Vagina (tissue), 2 donors: ENCODE measurements at regions not wholly inside any gene's neighbourhood (a gene's known extent, or its start where the extent isn't known, plus 50 kb on each side); places are given as distances from the start of the nearest gene placed in this dataset.

Experiments
- POLR2A ChIP-seq, 2 donors: fragments of 450-650 bp; IDR thresholded peaks; one replicate each; pipeline ENCODE4 v1.6.1; 2017; ENCODE audit warnings: antibody characterized with exemption in 2 of 2, mild to moderate bottlenecking in 2 of 2, moderate library complexity in 2 of 2
- POLR2AphosphoS5 ChIP-seq, 2 donors: sonication (generic); formaldehyde crosslinking; IDR thresholded peaks; one replicate each; pipeline ENCODE4 v1.9.0; 2017; ENCODE audit warnings: antibody characterized with exemption in 2 of 2, mild to moderate bottlenecking in 2 of 2, low read depth in 1 of 2; ENCODE audit not compliant: insufficient read depth in 1 of 2
- TF ChIP-seq, protein P1 (sequence below), 3 experiments: fragments of 450-650 bp in 2 of 3; fragments of 200-600 bp in 1 of 3; sonication (generic) in 1 of 3; IDR thresholded peaks; one replicate each; pipeline ENCODE4 v1.5.1; 2017 to 2019; ENCODE audit warnings: antibody characterized with exemption in 3 of 3, mild to moderate bottlenecking in 2 of 3, moderate library complexity in 2 of 3

DNA sequence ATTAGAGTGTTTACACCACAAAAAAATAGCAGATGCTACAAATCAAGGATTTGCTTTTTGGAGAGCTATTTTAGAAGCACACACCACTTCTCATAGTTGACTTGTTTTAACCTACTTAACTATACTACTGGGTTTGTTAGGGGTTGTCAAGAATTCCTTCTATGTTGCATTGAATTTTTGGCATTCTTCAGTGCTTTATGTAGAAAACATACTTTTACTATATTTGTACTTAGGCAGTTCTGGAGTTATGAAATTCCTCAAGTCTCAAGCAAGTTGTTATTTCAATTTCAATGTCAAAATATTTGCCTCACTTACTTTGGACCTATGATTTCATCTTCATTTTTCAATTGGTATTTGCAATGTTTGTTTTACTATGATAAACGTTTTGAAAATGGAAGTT lies 449.6 kb downstream of the GLUD2 start:
- TF ChIP-seq POLR2AphosphoS5 (IDR thresholded peaks at IDR 0.05; ENCODE audit: insufficient read depth in 1 of 2, low read depth in 1 of 2) (no peak), POLR2A (IDR thresholded peaks at IDR 0.05) (no peak)
- TF ChIP-seq, protein P1, sequence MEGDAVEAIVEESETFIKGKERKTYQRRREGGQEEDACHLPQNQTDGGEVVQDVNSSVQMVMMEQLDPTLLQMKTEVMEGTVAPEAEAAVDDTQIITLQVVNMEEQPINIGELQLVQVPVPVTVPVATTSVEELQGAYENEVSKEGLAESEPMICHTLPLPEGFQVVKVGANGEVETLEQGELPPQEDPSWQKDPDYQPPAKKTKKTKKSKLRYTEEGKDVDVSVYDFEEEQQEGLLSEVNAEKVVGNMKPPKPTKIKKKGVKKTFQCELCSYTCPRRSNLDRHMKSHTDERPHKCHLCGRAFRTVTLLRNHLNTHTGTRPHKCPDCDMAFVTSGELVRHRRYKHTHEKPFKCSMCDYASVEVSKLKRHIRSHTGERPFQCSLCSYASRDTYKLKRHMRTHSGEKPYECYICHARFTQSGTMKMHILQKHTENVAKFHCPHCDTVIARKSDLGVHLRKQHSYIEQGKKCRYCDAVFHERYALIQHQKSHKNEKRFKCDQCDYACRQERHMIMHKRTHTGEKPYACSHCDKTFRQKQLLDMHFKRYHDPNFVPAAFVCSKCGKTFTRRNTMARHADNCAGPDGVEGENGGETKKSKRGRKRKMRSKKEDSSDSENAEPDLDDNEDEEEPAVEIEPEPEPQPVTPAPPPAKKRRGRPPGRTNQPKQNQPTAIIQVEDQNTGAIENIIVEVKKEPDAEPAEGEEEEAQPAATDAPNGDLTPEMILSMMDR (IDR thresholded peaks at IDR 0.05): no peak
